ENCODE measurements at regions not wholly inside any gene's neighbourhood (a gene's known extent, or its start where the extent isn't known, plus 50 kb on each side); places are given as distances from the start of the nearest gene placed in this dataset.
"Not testable (repeated sequence)": the region's sequence is repeated elsewhere in the genome, so short reads cannot be mapped to it uniquely, and the experiment has no call there.

DNA sequence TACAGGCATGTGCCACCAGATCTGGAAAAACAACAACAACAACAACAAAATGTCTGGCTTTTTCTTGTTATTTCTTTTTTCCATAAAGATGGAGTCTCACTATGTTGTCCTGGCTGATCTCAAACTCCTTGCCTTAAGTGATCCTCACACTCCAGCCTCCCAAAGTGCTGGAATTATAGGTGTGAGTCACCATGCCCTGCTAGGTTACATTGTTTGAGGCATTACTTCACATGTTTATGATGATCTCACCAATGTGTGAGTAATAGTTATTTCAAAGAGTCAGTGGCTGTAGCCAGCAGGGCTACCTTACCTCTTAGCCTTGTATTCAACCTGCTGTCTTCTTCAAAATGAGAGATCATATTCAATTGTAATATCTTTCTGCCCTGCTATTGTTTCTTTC lies 445.7 kb downstream of the AMY1C start:
- H3K4me3 ChIP-seq: no peak overlapping the region
- intact Hi-C loops (cut with micrococcal nuclease): no loop called here
- H3K9me3 ChIP-seq (replicated peaks): peaks cover 10% of the 10 kb centered on the region
- H3K27me3 ChIP-seq (ENCODE audit: low read depth): no peaks in the 10 kb centered on the region
- no peak for DNase-seq
- no peaks in the 10 kb centered on the region for H3K4me1 ChIP-seq
- TF ChIP-seq, protein P1, sequence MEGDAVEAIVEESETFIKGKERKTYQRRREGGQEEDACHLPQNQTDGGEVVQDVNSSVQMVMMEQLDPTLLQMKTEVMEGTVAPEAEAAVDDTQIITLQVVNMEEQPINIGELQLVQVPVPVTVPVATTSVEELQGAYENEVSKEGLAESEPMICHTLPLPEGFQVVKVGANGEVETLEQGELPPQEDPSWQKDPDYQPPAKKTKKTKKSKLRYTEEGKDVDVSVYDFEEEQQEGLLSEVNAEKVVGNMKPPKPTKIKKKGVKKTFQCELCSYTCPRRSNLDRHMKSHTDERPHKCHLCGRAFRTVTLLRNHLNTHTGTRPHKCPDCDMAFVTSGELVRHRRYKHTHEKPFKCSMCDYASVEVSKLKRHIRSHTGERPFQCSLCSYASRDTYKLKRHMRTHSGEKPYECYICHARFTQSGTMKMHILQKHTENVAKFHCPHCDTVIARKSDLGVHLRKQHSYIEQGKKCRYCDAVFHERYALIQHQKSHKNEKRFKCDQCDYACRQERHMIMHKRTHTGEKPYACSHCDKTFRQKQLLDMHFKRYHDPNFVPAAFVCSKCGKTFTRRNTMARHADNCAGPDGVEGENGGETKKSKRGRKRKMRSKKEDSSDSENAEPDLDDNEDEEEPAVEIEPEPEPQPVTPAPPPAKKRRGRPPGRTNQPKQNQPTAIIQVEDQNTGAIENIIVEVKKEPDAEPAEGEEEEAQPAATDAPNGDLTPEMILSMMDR (IDR thresholded peaks at IDR 0.05; ENCODE audit: borderline replicate concordance): no peak
- no peak overlapping the region for H3K27ac ChIP-seq (replicated peaks)
- no peaks in the 10 kb centered on the region for H3K36me3 ChIP-seq

DNA sequence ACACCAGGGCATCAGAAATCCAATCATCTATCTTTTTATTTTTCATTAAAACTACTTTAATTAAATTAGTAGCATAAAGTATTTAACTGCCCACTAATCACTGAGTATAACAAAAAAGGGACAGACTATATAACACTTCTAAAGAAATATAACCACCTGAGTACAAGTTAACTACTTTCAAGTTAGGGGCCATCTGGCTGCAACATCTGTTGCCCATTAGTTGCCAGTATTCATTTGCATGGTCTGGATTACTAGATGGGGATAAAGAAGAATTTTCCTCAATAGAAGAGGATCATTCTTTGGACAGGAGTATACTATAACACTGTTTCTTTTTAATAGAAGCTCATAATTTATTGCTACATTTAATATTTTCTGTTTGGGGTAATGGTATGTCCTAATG lies 446.4 kb downstream of the AMY1C start:
- TF ChIP-seq, protein P1 (IDR thresholded peaks at IDR 0.05; ENCODE audit: borderline replicate concordance): no peak
- Histone ChIP-seq H3K27me3 (ENCODE audit: low read depth) (no peaks in the 10 kb centered on the region), H3K36me3 (no peaks in the 10 kb centered on the region), H3K4me3 (no peak overlapping the region), H3K4me1 (no peaks in the 10 kb centered on the region), H3K27ac (replicated peaks) (no peak overlapping the region), H3K9me3 (replicated peaks) (peaks cover 16% of the 10 kb centered on the region)
- intact Hi-C loops (cut with micrococcal nuclease): no loop called here
- no peak for DNase-seq

DNA sequence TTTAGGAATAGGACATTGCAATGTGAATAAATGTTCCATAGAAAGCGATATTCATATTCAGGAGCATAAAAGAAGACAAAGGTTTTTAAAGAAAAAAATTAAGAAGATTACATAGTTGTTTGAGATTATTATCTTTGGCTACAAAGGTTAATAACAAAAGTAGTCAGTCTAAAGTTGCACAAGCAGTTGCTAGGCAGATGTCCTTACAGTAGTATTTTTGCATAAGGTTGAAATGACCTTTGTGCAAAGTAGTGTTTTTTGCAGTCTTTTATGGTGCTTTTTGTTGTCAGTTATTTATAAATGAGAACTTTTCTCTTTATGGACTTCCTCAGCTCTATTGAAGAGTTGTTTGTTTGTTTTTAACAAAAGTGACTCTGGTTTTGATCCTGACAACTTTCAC lies 447.8 kb downstream of the AMY1C start:
- Histone ChIP-seq H3K4me1 (no peaks in the 10 kb centered on the region), H3K9me3 (replicated peaks) (peaks cover 29% of the 10 kb centered on the region), H3K4me3 (no peak overlapping the region), H3K36me3 (no peaks in the 10 kb centered on the region), H3K27me3 (ENCODE audit: low read depth) (no peaks in the 10 kb centered on the region), H3K27ac (replicated peaks) (no peak overlapping the region)
- intact Hi-C loops (cut with micrococcal nuclease): no loop called here
- DNase-seq: no peak
- TF ChIP-seq, protein P1 (IDR thresholded peaks at IDR 0.05; ENCODE audit: borderline replicate concordance): no peak

DNA sequence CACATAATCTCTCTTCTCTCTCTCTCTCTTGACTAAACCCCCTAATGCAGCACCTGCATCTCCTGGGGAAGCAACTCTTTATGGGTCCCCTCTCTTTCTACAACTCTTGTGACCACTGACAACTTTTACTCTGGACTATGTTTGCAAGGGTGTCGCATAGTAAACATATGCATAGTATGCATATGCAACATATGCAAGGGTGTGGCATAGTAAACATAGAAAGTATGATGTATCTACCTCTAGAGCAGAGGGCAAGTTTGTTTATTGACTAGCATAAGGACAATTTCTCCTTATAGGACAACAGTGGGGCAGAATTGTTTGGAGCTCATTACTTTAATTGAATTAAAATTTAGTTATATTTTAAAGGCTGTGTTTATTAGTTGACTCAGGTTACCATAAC lies 462.5 kb downstream of the AMY1C start:
- TF ChIP-seq, protein P1 (IDR thresholded peaks at IDR 0.05; ENCODE audit: borderline replicate concordance): no peak
- intact Hi-C loops (cut with micrococcal nuclease): no loop called here

DNA sequence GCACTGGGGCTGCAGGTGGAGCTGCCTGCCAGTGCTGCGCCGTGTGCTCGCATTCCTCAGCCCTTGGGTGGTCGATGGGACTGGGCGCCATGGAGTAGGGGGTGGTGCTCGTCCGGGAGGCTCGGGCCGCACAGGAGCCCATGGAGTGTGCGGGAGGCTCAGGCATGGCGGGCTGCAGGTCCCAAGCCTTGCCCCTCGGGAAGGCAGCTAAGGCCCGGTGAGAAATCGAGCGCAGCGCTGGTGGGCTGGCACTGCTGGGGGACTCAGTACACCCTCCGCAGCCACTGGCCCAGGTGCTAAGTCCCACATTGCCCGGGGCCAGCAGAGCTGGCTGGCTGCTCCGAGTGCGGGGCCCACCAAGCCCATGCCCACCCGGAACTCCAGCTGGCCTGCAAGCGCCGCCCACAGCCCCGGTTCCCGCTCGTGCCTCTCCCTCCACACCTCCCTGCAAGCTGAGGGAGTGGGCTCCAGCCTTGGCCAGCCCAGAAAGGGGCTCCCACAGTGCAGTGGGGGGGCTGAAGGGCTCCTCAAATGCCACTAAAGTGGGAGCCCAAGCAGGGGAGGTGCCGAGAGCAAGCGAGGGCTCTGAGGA lies 467.8 kb downstream of the AMY1C start:
- H3K4me3 ChIP-seq; intact Hi-C loops (cut with micrococcal nuclease); H3K27ac ChIP-seq (replicated peaks); H3K4me1 ChIP-seq; H3K27me3 ChIP-seq (ENCODE audit: low read depth); DNase-seq; H3K36me3 ChIP-seq: not testable (repeated sequence)
- peaks cover 45% of the 10 kb centered on the region for H3K9me3 ChIP-seq (replicated peaks)

More for the DNA sequence above, 462.5 kb downstream of the AMY1C start:
- no peak overlapping the region for H3K27ac ChIP-seq (replicated peaks)
- no peaks in the 10 kb centered on the region for H3K27me3 ChIP-seq (ENCODE audit: low read depth)
- peaks cover 29% of the 10 kb centered on the region for H3K9me3 ChIP-seq (replicated peaks)
- no peak for DNase-seq
- no peaks in the 10 kb centered on the region for H3K4me1 ChIP-seq
- H3K36me3 ChIP-seq: no peaks in the 10 kb centered on the region
- no peak overlapping the region for H3K4me3 ChIP-seq

DNA sequence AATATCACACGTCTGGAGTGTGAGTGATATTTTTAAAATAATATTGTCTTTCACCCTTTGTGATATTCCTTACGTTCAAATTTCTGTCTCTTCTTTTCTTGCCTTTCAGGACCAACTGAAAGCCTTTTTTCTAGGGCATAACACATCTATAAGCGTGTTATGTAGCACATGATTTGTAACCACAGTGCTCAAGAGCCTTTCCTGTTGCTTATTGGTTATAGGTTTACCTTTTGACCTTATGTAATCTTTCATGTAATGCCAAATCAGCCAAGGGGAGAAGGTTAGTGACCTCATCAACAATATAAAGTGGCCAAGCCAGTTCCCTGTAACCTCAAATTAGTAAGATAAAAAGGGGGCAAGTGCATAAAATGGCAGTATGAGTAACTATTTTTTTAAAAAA lies 480.2 kb downstream of the AMY1C start:
- Histone ChIP-seq H3K27ac (replicated peaks) (no peak overlapping the region), H3K36me3 (no peaks in the 10 kb centered on the region), H3K4me3 (no peak overlapping the region), H3K27me3 (ENCODE audit: low read depth) (no peaks in the 10 kb centered on the region), H3K9me3 (replicated peaks) (no peaks in the 10 kb centered on the region), H3K4me1 (no peaks in the 10 kb centered on the region)
- DNase-seq: no peak
- TF ChIP-seq, protein P1 (IDR thresholded peaks at IDR 0.05; ENCODE audit: borderline replicate concordance): no peak
- intact Hi-C loops (cut with micrococcal nuclease): no loop called here

All from left ventricle myocardium inferior (tissue), 1 donor.